B cell (primary cell): ENCODE measurements at regions not wholly inside any gene's neighbourhood (a gene's known extent, or its start where the extent isn't known, plus 50 kb on each side); places are given as distances from the start of the nearest gene placed in this dataset.

Source experiments
- ATAC-seq: fragments of 200-7000 bp; cut with Tn5 transposase; one replicate; pipeline ENCODE4 v1.10.0; 2021; ENCODE audit warnings: low read depth, mild to moderate bottlenecking, moderate number of reproducible peaks, moderate library complexity
- CTCF ChIA-PET: fragments of 350-600 bp; sonication (Branson Sonifier 250); formaldehyde crosslinking; loops from one replicate; lab custom pipeline; 2021; ENCODE audit warnings: antibody characterized with exemption, inconsistent platforms; lab: Charles Lee
- POLR2A ChIA-PET: fragments of 350-600 bp; sonication (Branson Sonifier 250); formaldehyde crosslinking; loops from one replicate; lab custom pipeline; 2021; ENCODE audit warnings: antibody characterized with exemption; lab: Charles Lee
- DNase-seq: peaks from one replicate; pipeline ENCODE4 v3.0.0; 2013
- H2AFZ ChIP-seq: 2 replicates; pipeline ENCODE4 v1.6.1; 2012; ENCODE audit warnings: mild to moderate bottlenecking, low read depth, low read length; ENCODE audit not compliant: insufficient read depth, poor library complexity, severe bottlenecking
- H3K27ac ChIP-seq, 2 donors: 1 replicate in 1 of 2; 2 replicates in 1 of 2; pipeline ENCODE4 v1.5.1; 2012 to 2013; ENCODE audit warnings: low read length in 2 of 2, mild to moderate bottlenecking in 2 of 2, moderate library complexity in 1 of 2
- H3K27me3 ChIP-seq, 4 experiments: fragments of 200-600 bp in 1 of 4; sonication (generic) in 1 of 4; replicated peaks in 1 of 4; 1 replicate in 2 of 4; 2 replicates in 2 of 4; pipeline versions ENCODE4 v1.6.1 to v1.7.0; 2013 to 2016; ENCODE audit warnings: low read length in 3 of 4, mild to moderate bottlenecking in 2 of 4, mixed read lengths in 1 of 4, moderate library complexity in 1 of 4; ENCODE audit not compliant: insufficient read depth in 4 of 4, control insufficient read depth in 3 of 4; ENCODE audit errors: control extremely low read depth in 1 of 4
- H3K36me3 ChIP-seq, 2 experiments: replicated peaks in 1 of 2; 1 replicate in 1 of 2; 2 replicates in 1 of 2; pipeline versions ENCODE4 v1.6.1 to v1.7.1; 2013; ENCODE audit warnings: low read length in 1 of 2; ENCODE audit not compliant: insufficient read depth in 2 of 2, control insufficient read depth in 1 of 2; ENCODE audit errors: control extremely low read depth in 1 of 2, extremely low read depth in 1 of 2
- H3K4me1 ChIP-seq, 2 donors: fragments of 200-600 bp in 1 of 2; sonication (generic) in 1 of 2; 1 replicate in 1 of 2; 2 replicates in 1 of 2; pipeline versions ENCODE4 v1.5.1 to v1.6.1; 2013 to 2017; ENCODE audit warnings: low read length in 2 of 2; ENCODE audit not compliant: control insufficient read depth in 2 of 2, insufficient read depth in 2 of 2
- H3K4me2 ChIP-seq: replicated peaks from 2 replicates; pipeline ENCODE3; 2012; ENCODE audit warnings: mild to moderate bottlenecking, low read depth, low read length; ENCODE audit not compliant: poor library complexity, severe bottlenecking
- H3K4me3 ChIP-seq, 5 experiments: fragments of 200-600 bp in 1 of 5; sonication (generic) in 1 of 5; 1 replicate in 3 of 5; 2 replicates in 2 of 5; pipeline versions ENCODE4 v1.5.1 to v1.7.0; 2011 to 2016; ENCODE audit warnings: low read length in 4 of 5, mild to moderate bottlenecking in 4 of 5, low read depth in 2 of 5, control low read depth in 1 of 5, moderate library complexity in 1 of 5; ENCODE audit not compliant: insufficient read depth in 1 of 5; ENCODE audit errors: control extremely low read depth in 1 of 5, extremely low read depth in 1 of 5
- H3K79me2 ChIP-seq: fragments of 200-600 bp; sonication (generic); one replicate; pipeline ENCODE4 v1.6.0; 2016; ENCODE audit warnings: low read length; ENCODE audit not compliant: control insufficient read depth, insufficient read depth
- H3K9ac ChIP-seq: fragments of 200-600 bp; sonication (generic); 2 replicates; pipeline ENCODE4 v1.6.1; 2017; ENCODE audit warnings: mild to moderate bottlenecking, low read length, moderate library complexity
- H3K9me3 ChIP-seq, 3 donors: one replicate each; pipeline versions ENCODE4 v1.6.1 to v1.7.1; 2013; ENCODE audit warnings: low read length in 2 of 3; ENCODE audit not compliant: control insufficient read depth in 2 of 3, insufficient read depth in 1 of 3; ENCODE audit errors: control extremely low read depth in 1 of 3
- H4K20me1 ChIP-seq: 2 replicates; pipeline ENCODE4 v1.6.0; 2012; ENCODE audit warnings: mild to moderate bottlenecking, low read length; ENCODE audit not compliant: insufficient read depth, control insufficient read depth, poor library complexity, severe bottlenecking
- H3K27ac Mint-ChIP-seq: one replicate; pipeline ENCODE4 v1.8.0; 2021; ENCODE audit warnings: mixed read lengths
- H3K27me3 Mint-ChIP-seq: one replicate; pipeline ENCODE4 v1.8.0; 2021; ENCODE audit warnings: mixed read lengths
- H3K4me1 Mint-ChIP-seq: one replicate; pipeline ENCODE4 v1.8.0; 2021; ENCODE audit warnings: mixed read lengths
- H3K4me3 Mint-ChIP-seq: one replicate; pipeline ENCODE4 v1.8.0; 2021; ENCODE audit warnings: mixed read lengths
- H3K9me3 Mint-ChIP-seq: one replicate; pipeline ENCODE4 v1.8.0; 2022; ENCODE audit warnings: mixed read lengths; ENCODE audit not compliant: insufficient read depth
- EZH2 ChIP-seq: IDR thresholded peaks from 2 replicates; pipeline ENCODE4 v1.6.1; 2012; ENCODE audit warnings: borderline replicate concordance, low read depth, mild to moderate bottlenecking, moderate library complexity, low read length; ENCODE audit not compliant: insufficient read depth, poor library complexity, severe bottlenecking
- WGBS: methylation state at CpG from one replicate; pipeline ENCODE4 v1.1.5; 2013; ENCODE audit warnings: missing lambda C conversion rate; ENCODE audit not compliant: insufficient coverage; 5-methylcytosine and 5-hydroxymethylcytosine counted together
- intact Hi-C: fragments of 100-400 bp; cut with micrococcal nuclease; formaldehyde crosslinking; loops from one replicate; pipeline ENCODE4 v1.10.0; 2022
- TF ChIP-seq, protein P1 (sequence below): fragments of 200-600 bp; IDR thresholded peaks from one replicate; pipeline ENCODE4 v1.8.0; 2022; ENCODE audit warnings: antibody characterized with exemption, mild to moderate bottlenecking

DNA sequence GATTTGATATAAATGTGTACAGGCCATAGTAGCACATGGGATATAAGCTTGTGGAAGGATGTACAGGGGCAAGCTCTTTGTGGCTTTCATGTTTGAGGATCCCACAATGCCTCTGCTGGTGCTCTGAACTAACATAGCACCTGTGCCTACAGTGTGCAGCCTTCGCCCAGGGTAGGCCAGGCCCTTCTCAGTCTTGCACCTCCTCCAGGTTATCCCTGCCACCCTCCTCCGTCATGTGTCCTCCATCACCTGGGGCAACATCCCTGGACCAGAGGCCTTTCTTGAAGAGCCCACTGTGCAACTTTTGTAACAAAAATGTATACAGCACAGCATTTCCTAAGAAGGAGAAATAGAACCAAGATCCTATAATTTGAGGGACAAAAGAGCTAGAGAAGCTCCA lies 306.8 kb downstream of the IRS2 start:
- DNase-seq, result no peak
- Histone ChIP-seq H3K4me1 (no peaks in the 10 kb centered on the region), H3K4me3 (no peak overlapping the region), H2AFZ (no peak overlapping the region), H3K9me3 (peaks cover 0 to 14% (median 0%) of the 10 kb centered on the region in 3 donors), H3K27ac (no peak overlapping the region), H4K20me1 (no peaks in the 10 kb centered on the region), H3K79me2 (no peaks in the 10 kb centered on the region), H3K9ac (no peak overlapping the region), H3K27me3 (no peaks in the 10 kb centered on the region), H3K36me3 (no peaks in the 10 kb centered on the region), H3K4me2 (no peak overlapping the region)
- WGBS, result 90% methylated on average over 2 of the region's 2 CpGs
- TF ChIP-seq, protein P1, sequence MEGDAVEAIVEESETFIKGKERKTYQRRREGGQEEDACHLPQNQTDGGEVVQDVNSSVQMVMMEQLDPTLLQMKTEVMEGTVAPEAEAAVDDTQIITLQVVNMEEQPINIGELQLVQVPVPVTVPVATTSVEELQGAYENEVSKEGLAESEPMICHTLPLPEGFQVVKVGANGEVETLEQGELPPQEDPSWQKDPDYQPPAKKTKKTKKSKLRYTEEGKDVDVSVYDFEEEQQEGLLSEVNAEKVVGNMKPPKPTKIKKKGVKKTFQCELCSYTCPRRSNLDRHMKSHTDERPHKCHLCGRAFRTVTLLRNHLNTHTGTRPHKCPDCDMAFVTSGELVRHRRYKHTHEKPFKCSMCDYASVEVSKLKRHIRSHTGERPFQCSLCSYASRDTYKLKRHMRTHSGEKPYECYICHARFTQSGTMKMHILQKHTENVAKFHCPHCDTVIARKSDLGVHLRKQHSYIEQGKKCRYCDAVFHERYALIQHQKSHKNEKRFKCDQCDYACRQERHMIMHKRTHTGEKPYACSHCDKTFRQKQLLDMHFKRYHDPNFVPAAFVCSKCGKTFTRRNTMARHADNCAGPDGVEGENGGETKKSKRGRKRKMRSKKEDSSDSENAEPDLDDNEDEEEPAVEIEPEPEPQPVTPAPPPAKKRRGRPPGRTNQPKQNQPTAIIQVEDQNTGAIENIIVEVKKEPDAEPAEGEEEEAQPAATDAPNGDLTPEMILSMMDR, result no peak
- TF ChIP-seq EZH2, result no peak
- Mint-ChIP-seq H3K9me3 (no peaks in the 10 kb centered on the region), H3K27ac (no peak overlapping the region), H3K4me1 (no peaks in the 10 kb centered on the region), H3K27me3 (no peaks in the 10 kb centered on the region), H3K4me3 (no peak overlapping the region)
- ChIA-PET CTCF (no interaction called here), POLR2A (no interaction called here)
- no peak for ATAC-seq
- intact Hi-C loops, result no loop called here

DNA sequence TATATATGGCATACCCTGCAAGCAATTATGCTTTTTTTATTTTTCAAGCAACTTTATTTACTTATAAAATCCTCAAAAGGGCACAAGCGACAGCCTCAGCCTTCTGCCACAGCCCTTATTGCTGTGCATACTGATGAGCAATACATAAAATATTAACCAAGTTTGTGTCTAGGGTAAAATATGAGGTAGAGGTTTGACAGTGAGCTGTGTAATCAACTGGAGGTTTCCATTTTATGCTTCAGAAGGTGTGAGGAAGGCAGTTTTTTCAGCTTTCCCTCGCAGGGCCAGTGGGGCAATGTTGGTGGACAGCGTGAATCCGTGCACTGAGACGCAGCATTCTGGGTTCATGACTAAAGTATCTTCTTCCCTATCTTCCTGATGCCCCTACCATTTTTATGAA lies 310.4 kb downstream of the IRS2 start:
- DNase-seq (no peak), ATAC-seq (no peak)
- 86% methylated on average over 2 of the region's 5 CpGs for WGBS
- CTCF ChIA-PET, result no interaction called here
- Histone ChIP-seq H3K27me3 (no peaks in the 10 kb centered on the region), H3K4me3 (no peak overlapping the region), H3K27ac (no peak overlapping the region), H2AFZ (no peak overlapping the region), H3K9ac (no peak overlapping the region), H3K79me2 (no peaks in the 10 kb centered on the region), H3K4me1 (no peaks in the 10 kb centered on the region), H3K9me3 (peaks cover 0 to 6% (median 0%) of the 10 kb centered on the region in 3 donors), H3K4me2 (no peak overlapping the region), H4K20me1 (no peaks in the 10 kb centered on the region), H3K36me3 (no peaks in the 10 kb centered on the region)
- Mint-ChIP-seq H3K4me1 (no peaks in the 10 kb centered on the region), H3K27ac (no peak overlapping the region), H3K27me3 (no peaks in the 10 kb centered on the region), H3K4me3 (no peak overlapping the region), H3K9me3 (no peaks in the 10 kb centered on the region)
- POLR2A ChIA-PET, result no interaction called here
- TF ChIP-seq EZH2, result no peak
- TF ChIP-seq, protein P1, result no peak
- intact Hi-C loops, result no loop called here
